ENCODE measurements at regions not wholly inside any gene's neighbourhood (a gene's known extent, or its start where the extent isn't known, plus 50 kb on each side); places are given as distances from the start of the nearest gene placed in this dataset.

- peaks cover 1% of the 10 kb centered on the region for H3K27me3 Mint-ChIP-seq (ENCODE audit: low read depth)
These were observed 127.1 kb downstream of the ENGASE start for GRCh38 chr17:79201536-79202227.

More at GRCh38 chr17:79201536-79202227, 127.1 kb downstream of the ENGASE start:
- Histone ChIP-seq H3T11ph (ENCODE audit: low read length) (no peak overlapping the region), H2BK20ac (ENCODE audit: low read depth, low read length, poor library complexity, severe bottlenecking) (no peak overlapping the region), H4K8ac (replicated peaks; ENCODE audit: insufficient read length, low read depth, low read length) (no peak overlapping the region), H4K5ac (ENCODE audit: insufficient read length, low read depth, low read length) (no peak overlapping the region), H2BK15ac (ENCODE audit: low read depth, low read length) (no peak overlapping the region), H3K18ac (ENCODE audit: insufficient read length, low read depth, low read length) (no peak overlapping the region), H3K79me1 (ENCODE audit: insufficient read depth, low read depth, low read length, poor library complexity, severe bottlenecking) (no peaks in the 10 kb centered on the region), H3K23ac (ENCODE audit: insufficient read length, low read depth, low read length) (no peak overlapping the region), H3K79me2 (ENCODE audit: insufficient read depth, low read length) (no peaks in the 10 kb centered on the region), H2AK5ac (ENCODE audit: insufficient read length, low read length) (no peak overlapping the region), H3K56ac (ENCODE audit: insufficient read length, low read depth, low read length) (no peak overlapping the region), H3K9me3 (ENCODE audit: control insufficient read depth, low read depth, low read length) (no peaks in the 10 kb centered on the region), H3K27ac (ENCODE audit: insufficient read length, low read depth, low read length) (no peak overlapping the region), H3K9ac (ENCODE audit: extremely low read depth, insufficient read length, low read length) (no peak overlapping the region), H2BK120ac (ENCODE audit: low read depth, low read length, poor library complexity, severe bottlenecking) (no peak overlapping the region), H3K4me2 (ENCODE audit: insufficient read depth, insufficient read length, low read length) (no peak overlapping the region), H3K4ac (ENCODE audit: low read depth, low read length) (no peak overlapping the region), H3K23me2 (ENCODE audit: insufficient read length, low read depth, low read length, poor library complexity, severe bottlenecking) (no peaks in the 10 kb centered on the region), H4K91ac (ENCODE audit: insufficient read length, low read depth, low read length) (no peak overlapping the region), H3K14ac (ENCODE audit: insufficient read depth, low read length) (no peak overlapping the region; the same call in 1 of the 2 replicates), H2BK12ac (ENCODE audit: insufficient read length, low read depth, low read length) (no peak overlapping the region), H2BK5ac (ENCODE audit: insufficient read length, low read length) (no peak overlapping the region), H4K20me1 (ENCODE audit: control insufficient read depth, insufficient read depth, insufficient read length) (no peaks in the 10 kb centered on the region), H2AFZ (ENCODE audit: low read length) (no peak overlapping the region), H3K4me1 (ENCODE audit: insufficient read depth, low read length) (peaks cover 10% of the 10 kb centered on the region; the same call in 1 of the 2 replicates), H3K27me3 (ENCODE audit: insufficient read depth, low read length) (no peaks in the 10 kb centered on the region)
- no peak for DNase-seq
- no peak overlapping the region; a peak in 1 of 7 replicates for H3K27ac Mint-ChIP-seq
- H3K36me3 Mint-ChIP-seq (ENCODE audit: insufficient read depth in 1 of 3, low read depth in 3 of 3) = no peaks in the 10 kb centered on the region
- no peak overlapping the region for H3K4me3 Mint-ChIP-seq
- no CpG with 5 or more reads among the region's 15 CpGs for WGBS (ENCODE audit: extremely low coverage, insufficient read length, low lambda C conversion rate)
- H3K4me1 Mint-ChIP-seq = peaks cover 28 to 41% of the 10 kb centered on the region in 2 experiments
- no peak for TF ChIP-seq CTCF (conservative IDR thresholded peaks at IDR 0.05)
- H3K9me3 Mint-ChIP-seq = no peaks in the 10 kb centered on the region

All from H9 (cell line).